Panc1 (cell line): ENCODE measurements at regions not wholly inside any gene's neighbourhood (a gene's known extent, or its start where the extent isn't known, plus 50 kb on each side); places are given as distances from the start of the nearest gene placed in this dataset.

Experiments used
- CTCF ChIP-seq: fragments of 450-650 bp; IDR thresholded peaks from 2 replicates; pipeline ENCODE4 v1.5.1; 2017; ENCODE audit warnings: mild to moderate bottlenecking
- POLR2AphosphoS5 ChIP-seq: IDR thresholded peaks from 2 replicates; pipeline ENCODE4 v1.6.1; 2012; ENCODE audit warnings: mild to moderate bottlenecking, low read depth, low read length, moderate library complexity
- REST ChIP-seq, 2 experiments: IDR thresholded peaks; 2 replicates each; pipeline ENCODE4 v1.6.1; 2011 to 2012; ENCODE audit warnings: low read depth in 2 of 2, control low read depth in 1 of 2, low read length in 1 of 2, mild to moderate bottlenecking in 1 of 2, moderate library complexity in 1 of 2; ENCODE audit not compliant: insufficient read depth in 1 of 2
- SIN3A ChIP-seq: IDR thresholded peaks from 2 replicates; pipeline ENCODE4 v1.6.1; 2012; ENCODE audit warnings: low read depth, mild to moderate bottlenecking, low read length, moderate library complexity, borderline replicate concordance; ENCODE audit not compliant: insufficient read depth
- TCF7L2 ChIP-seq: IDR thresholded peaks from 2 replicates; pipeline ENCODE4 v1.6.1; 2011; ENCODE audit warnings: mild to moderate bottlenecking, low read depth, low read length, inconsistent platforms

- TF ChIP-seq REST (IDR thresholded peaks at IDR 0.05; ENCODE audit: insufficient read depth in 1 of 2, low read depth in 2 of 2, low read length in 1 of 2) (no peak), CTCF (no peak), POLR2AphosphoS5 (no peak), SIN3A (no peak), TCF7L2 (no peak)
Observed at GRCh38 chr9:7561527-7562080, 238.0 kb downstream of the DMAC1 start.
